OCI-LY7 (cell line): ENCODE measurements at regions not wholly inside any gene's neighbourhood (a gene's known extent, or its start where the extent isn't known, plus 50 kb on each side); places are given as distances from the start of the nearest gene placed in this dataset.

Experiments used
- BruUV-seq: library from RNA; stranded (reverse); fragments of 400-500 nt; replicated peaks from 2 replicates; lab custom pipeline; 2021; lab: Mats Ljungman, UMichigan
- CTCF ChIA-PET: fragments of 300-600 bp; sonication (Branson Sonifier 250); formaldehyde crosslinking; loops from one replicate; lab custom pipeline; 2022; ENCODE audit warnings: antibody characterized with exemption; ENCODE audit not compliant: unreplicated experiment; lab: Charles Lee
- POLR2A ChIA-PET: fragments of 300-600 bp; sonication (Branson Sonifier 250); formaldehyde crosslinking; loops from one replicate; lab custom pipeline; 2022; ENCODE audit warnings: antibody characterized with exemption; lab: Charles Lee
- DNase-seq: peaks from one replicate; pipeline ENCODE4 v3.0.0-alpha.2; 2015; ENCODE audit warnings: low spot score
- H2AFZ ChIP-seq: fragments of 200-600 bp; sonication (generic), shearing (Covaris generic); 2 replicates; pipeline ENCODE4 v1.6.1; 2014; ENCODE audit warnings: mild to moderate bottlenecking, antibody characterized with exemption, low read length, moderate library complexity
- H3K27ac ChIP-seq: fragments of 200-600 bp; sonication (generic); 2 replicates; pipeline ENCODE4 v1.5.1; 2014; ENCODE audit warnings: mixed run types, low read depth, mild to moderate bottlenecking, moderate library complexity, low read length, inconsistent platforms; ENCODE audit not compliant: poor library complexity, severe bottlenecking
- H3K36me3 ChIP-seq: fragments of 200-600 bp; sonication (generic); 2 replicates; pipeline ENCODE4 v1.6.1; 2014; ENCODE audit warnings: mild to moderate bottlenecking, antibody characterized with exemption, low read length, moderate library complexity, mixed read lengths; ENCODE audit not compliant: insufficient read depth
- H3K4me1 ChIP-seq: fragments of 200-600 bp; sonication (generic); 2 replicates; pipeline ENCODE4 v1.5.1; 2014; ENCODE audit warnings: mild to moderate bottlenecking, low read length; ENCODE audit not compliant: insufficient read depth, poor library complexity, severe bottlenecking
- H3K4me2 ChIP-seq: fragments of 200-600 bp; sonication (generic); 2 replicates; pipeline ENCODE4 v1.6.1; 2014; ENCODE audit warnings: mild to moderate bottlenecking, low read length
- H3K4me3 ChIP-seq: fragments of 200-600 bp; sonication (generic); 2 replicates; pipeline ENCODE4 v1.5.1; 2014; ENCODE audit warnings: mild to moderate bottlenecking, low read depth, low read length; ENCODE audit not compliant: poor library complexity, severe bottlenecking
- H3K79me2 ChIP-seq: fragments of 200-600 bp; sonication (generic); 2 replicates; pipeline ENCODE4 v1.6.1; 2016; ENCODE audit warnings: low read depth, mild to moderate bottlenecking, low read length, moderate library complexity, mixed read lengths; ENCODE audit not compliant: insufficient read depth
- H3K9me2 ChIP-seq: fragments of 200-600 bp; sonication (generic); 2 replicates; pipeline ENCODE4 v1.6.1; 2016; ENCODE audit warnings: mild to moderate bottlenecking, low read length, mixed read lengths; ENCODE audit not compliant: insufficient read depth
- H3K9me3 ChIP-seq: fragments of 200-600 bp; sonication (generic); 2 replicates; pipeline ENCODE4 v1.6.1; 2014; ENCODE audit warnings: mild to moderate bottlenecking, mixed run types, low read length, mixed read lengths
- H4K20me1 ChIP-seq: fragments of 200-600 bp; sonication (generic); 2 replicates; pipeline ENCODE4 v1.6.1; 2014; ENCODE audit warnings: mild to moderate bottlenecking, antibody characterized with exemption, low read length, moderate library complexity, mixed read lengths; ENCODE audit not compliant: insufficient read depth
- EZH2phosphoT487 ChIP-seq: fragments of 200-600 bp; sonication (generic); IDR thresholded peaks from 2 replicates; pipeline ENCODE4 v1.6.1; 2018; ENCODE audit warnings: low read depth, borderline replicate concordance, mild to moderate bottlenecking, mixed run types, antibody characterized with exemption, low read length, moderate library complexity, mixed read lengths
- intact Hi-C: fragments of 100-400 bp; cut with micrococcal nuclease; formaldehyde crosslinking; loops from one replicate; pipeline ENCODE4 v1.10.0; 2022; ENCODE audit not compliant: unreplicated experiment
- TF ChIP-seq, protein P1 (sequence below): fragments of 200-600 bp; sonication (generic); conservative IDR thresholded peaks from 2 replicates; pipeline ENCODE4 v1.5.1; 2014; ENCODE audit warnings: mild to moderate bottlenecking, antibody characterized with exemption, low read length, moderate library complexity, mixed read lengths

DNA sequence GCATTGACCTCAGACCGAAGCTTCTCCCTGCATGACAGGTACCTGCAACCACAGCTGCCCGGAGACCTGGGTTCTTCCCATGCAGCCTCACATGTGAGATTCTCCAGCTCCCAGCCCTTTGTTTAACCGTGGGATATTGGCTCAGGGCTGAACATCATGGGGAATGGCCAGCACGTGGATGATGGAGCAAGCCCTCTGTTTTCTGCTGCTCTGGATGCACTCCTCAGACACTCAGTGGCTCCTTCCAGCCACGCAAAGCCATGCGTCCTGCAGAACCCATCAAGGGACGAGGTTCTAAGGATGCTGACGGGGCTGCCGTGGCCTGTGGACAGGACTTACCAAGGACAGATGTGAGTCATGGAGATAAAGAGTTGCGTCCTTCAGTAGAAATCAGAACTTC, 639.1 kb downstream of the BRD1 start:
- no peak overlapping the region for H3K27ac ChIP-seq
- H3K9me2 ChIP-seq = no peaks in the 10 kb centered on the region
- TF ChIP-seq, protein P1, sequence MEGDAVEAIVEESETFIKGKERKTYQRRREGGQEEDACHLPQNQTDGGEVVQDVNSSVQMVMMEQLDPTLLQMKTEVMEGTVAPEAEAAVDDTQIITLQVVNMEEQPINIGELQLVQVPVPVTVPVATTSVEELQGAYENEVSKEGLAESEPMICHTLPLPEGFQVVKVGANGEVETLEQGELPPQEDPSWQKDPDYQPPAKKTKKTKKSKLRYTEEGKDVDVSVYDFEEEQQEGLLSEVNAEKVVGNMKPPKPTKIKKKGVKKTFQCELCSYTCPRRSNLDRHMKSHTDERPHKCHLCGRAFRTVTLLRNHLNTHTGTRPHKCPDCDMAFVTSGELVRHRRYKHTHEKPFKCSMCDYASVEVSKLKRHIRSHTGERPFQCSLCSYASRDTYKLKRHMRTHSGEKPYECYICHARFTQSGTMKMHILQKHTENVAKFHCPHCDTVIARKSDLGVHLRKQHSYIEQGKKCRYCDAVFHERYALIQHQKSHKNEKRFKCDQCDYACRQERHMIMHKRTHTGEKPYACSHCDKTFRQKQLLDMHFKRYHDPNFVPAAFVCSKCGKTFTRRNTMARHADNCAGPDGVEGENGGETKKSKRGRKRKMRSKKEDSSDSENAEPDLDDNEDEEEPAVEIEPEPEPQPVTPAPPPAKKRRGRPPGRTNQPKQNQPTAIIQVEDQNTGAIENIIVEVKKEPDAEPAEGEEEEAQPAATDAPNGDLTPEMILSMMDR = no peak
- TF ChIP-seq EZH2phosphoT487 = no peak
- no peaks in the 10 kb centered on the region for H3K36me3 ChIP-seq
- POLR2A ChIA-PET = no interaction called here
- H3K4me1 ChIP-seq = no peaks in the 10 kb centered on the region
- CTCF ChIA-PET = no interaction called here
- H4K20me1 ChIP-seq = no peaks in the 10 kb centered on the region
- no peaks in the 10 kb centered on the region for H3K9me3 ChIP-seq
- no peak for DNase-seq
- intact Hi-C loops = no loop called here
- H3K4me3 ChIP-seq = no peak overlapping the region
- no peaks in the 10 kb centered on the region for H3K79me2 ChIP-seq
- H3K4me2 ChIP-seq = no peak overlapping the region
- no peak overlapping the region for H2AFZ ChIP-seq
- BruUV-seq = no TSS peak

DNA sequence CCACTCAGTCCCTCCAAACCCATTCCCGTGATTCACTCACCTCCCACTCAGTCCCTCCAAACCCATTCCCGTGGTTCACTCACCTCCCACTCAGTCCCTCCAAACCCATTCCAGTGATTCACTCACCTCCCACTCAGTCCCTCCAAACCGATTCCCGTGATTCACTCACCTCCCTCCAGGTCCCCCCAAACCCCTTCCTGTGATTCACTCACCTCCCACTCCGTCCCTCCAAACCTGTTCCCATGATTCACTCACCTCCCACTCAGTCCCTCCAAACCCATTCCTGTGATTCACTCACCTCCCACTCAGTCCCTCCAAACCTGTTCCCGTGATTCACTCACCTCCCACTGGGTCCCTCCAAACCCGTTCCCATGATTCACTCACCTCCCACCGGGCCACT, 639.6 kb downstream of the BRD1 start:
- no peak for DNase-seq
- no TSS peak for BruUV-seq
- ChIA-PET POLR2A (no interaction called here), CTCF (no interaction called here)
- no peaks in the 10 kb centered on the region for H3K79me2 ChIP-seq
- H3K36me3 ChIP-seq = no peaks in the 10 kb centered on the region
- H3K27ac ChIP-seq = no peak overlapping the region
- no peak overlapping the region for H3K4me2 ChIP-seq
- TF ChIP-seq, protein P1 = no peak
- no peak for TF ChIP-seq EZH2phosphoT487
- no peak overlapping the region for H2AFZ ChIP-seq
- no peaks in the 10 kb centered on the region for H3K9me3 ChIP-seq
- H4K20me1 ChIP-seq = no peaks in the 10 kb centered on the region
- no peaks in the 10 kb centered on the region for H3K4me1 ChIP-seq
- intact Hi-C loops = no loop called here
- no peak overlapping the region for H3K4me3 ChIP-seq
- H3K9me2 ChIP-seq = no peaks in the 10 kb centered on the region

DNA sequence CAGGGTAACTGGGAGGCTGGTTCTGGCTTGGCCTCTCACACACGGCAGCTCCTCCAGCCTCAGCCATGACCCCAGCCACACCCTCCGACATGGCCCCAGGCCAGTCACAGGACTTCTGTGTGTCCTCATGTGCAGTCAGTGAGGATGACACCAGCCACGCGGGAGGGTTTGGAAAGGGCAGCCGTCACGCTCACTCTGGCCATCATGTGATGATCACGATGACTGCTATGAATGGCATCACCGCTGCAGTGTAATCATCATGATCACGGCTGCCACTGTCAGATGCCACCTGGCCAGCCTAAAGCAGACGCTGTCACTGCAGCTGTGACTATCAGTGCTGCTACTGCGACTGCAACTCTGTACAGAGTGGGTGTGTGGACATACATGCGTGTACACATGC, 640.9 kb downstream of the BRD1 start:
- H3K4me3 ChIP-seq = no peak overlapping the region
- no peaks in the 10 kb centered on the region for H3K4me1 ChIP-seq
- BruUV-seq = no TSS peak
- ChIA-PET CTCF (no interaction called here), POLR2A (no interaction called here)
- no peak for DNase-seq
- H3K9me3 ChIP-seq = no peaks in the 10 kb centered on the region
- H3K4me2 ChIP-seq = no peak overlapping the region
- no peak overlapping the region for H3K27ac ChIP-seq
- no peaks in the 10 kb centered on the region for H4K20me1 ChIP-seq
- intact Hi-C loops = no loop called here
- TF ChIP-seq EZH2phosphoT487 = no peak
- TF ChIP-seq, protein P1 = no peak
- H3K36me3 ChIP-seq = no peaks in the 10 kb centered on the region
- no peak overlapping the region for H2AFZ ChIP-seq
- no peaks in the 10 kb centered on the region for H3K9me2 ChIP-seq
- H3K79me2 ChIP-seq = no peaks in the 10 kb centered on the region
